GM12891 (cell line): ENCODE measurements at regions not wholly inside any gene's neighbourhood (a gene's known extent, or its start where the extent isn't known, plus 50 kb on each side); places are given as distances from the start of the nearest gene placed in this dataset.

Experiments used
- PAX5 ChIP-seq: IDR thresholded peaks from 2 replicates; pipeline ENCODE4 v1.6.1; 2011; ENCODE audit warnings: low read length, moderate library complexity, mild to moderate bottlenecking; ENCODE audit not compliant: insufficient read depth, severe bottlenecking
- POLR2A ChIP-seq: IDR thresholded peaks from 2 replicates; pipeline ENCODE4 v1.6.1; 2011; ENCODE audit warnings: low read depth, low read length, control low read depth
- POLR2AphosphoS5 ChIP-seq: IDR thresholded peaks from 2 replicates; pipeline ENCODE4 v1.6.1; 2011; ENCODE audit warnings: low read depth, low read length, control low read depth
- POU2F2 ChIP-seq: IDR thresholded peaks from 2 replicates; pipeline ENCODE4 v1.6.1; 2011; ENCODE audit warnings: low read depth, mild to moderate bottlenecking, control low read depth, low read length, moderate library complexity
- SPI1 ChIP-seq: IDR thresholded peaks from 2 replicates; pipeline ENCODE4 v1.6.1; 2011; ENCODE audit warnings: low read depth, low read length, control low read depth
- TAF1 ChIP-seq: IDR thresholded peaks from 2 replicates; pipeline ENCODE4 v1.6.1; 2011; ENCODE audit warnings: low read depth, low read length, control low read depth

- no peak for TF ChIP-seq POLR2A
- no peak for TF ChIP-seq SPI1
- TF ChIP-seq POLR2AphosphoS5, result no peak
- TF ChIP-seq POU2F2, result no peak
- TF ChIP-seq TAF1, result no peak
- TF ChIP-seq PAX5, result no peak
Measured at GRCh38 chr2:18467749-18468360, 92.6 kb downstream of the RDH14 start.
